Liver (tissue), 8 donors: ENCODE measurements at regions not wholly inside any gene's neighbourhood (a gene's known extent, or its start where the extent isn't known, plus 50 kb on each side); places are given as distances from the start of the nearest gene placed in this dataset.
"Not testable (repeated sequence)": the region's sequence is repeated elsewhere in the genome, so short reads cannot be mapped to it uniquely, and the experiment has no call there.

Experiments
- DNase-seq: peaks from one replicate; pipeline ENCODE4 v3.0.0-alpha.2; 2017; ENCODE audit warnings: low spot score
- H3K27ac ChIP-seq, 2 donors: one replicate each; pipeline ENCODE4 v1.7.0; 2013; ENCODE audit warnings: inconsistent platforms in 2 of 2, low read length in 2 of 2, control low read depth in 1 of 2, low read depth in 1 of 2, mild to moderate bottlenecking in 1 of 2
- H3K27me3 ChIP-seq, 4 donors: one replicate each; pipeline versions ENCODE4 v1.6.1 to v1.7.0; 2013; ENCODE audit warnings: low read length in 3 of 4, inconsistent platforms in 1 of 4, mild to moderate bottlenecking in 1 of 4, moderate library complexity in 1 of 4; ENCODE audit not compliant: control insufficient read depth in 4 of 4, insufficient read depth in 4 of 4
- H3K36me3 ChIP-seq, 4 donors: one replicate each; pipeline versions ENCODE4 v1.6.1 to v1.7.0; 2013; ENCODE audit warnings: low read length in 3 of 4, mild to moderate bottlenecking in 3 of 4, low read depth in 1 of 4, moderate library complexity in 1 of 4; ENCODE audit not compliant: control insufficient read depth in 4 of 4, insufficient read depth in 3 of 4
- H3K4me1 ChIP-seq, 4 donors: one replicate each; pipeline versions ENCODE4 v1.6.1 to v1.7.0; 2013; ENCODE audit warnings: low read length in 3 of 4, mild to moderate bottlenecking in 3 of 4, moderate library complexity in 1 of 4; ENCODE audit not compliant: control insufficient read depth in 4 of 4, insufficient read depth in 4 of 4
- H3K4me3 ChIP-seq, 3 donors: one replicate each; pipeline versions ENCODE4 v1.6.1 to v1.7.0; 2013; ENCODE audit warnings: low read length in 3 of 3, control low read depth in 1 of 3, low read depth in 1 of 3, mild to moderate bottlenecking in 1 of 3
- H3K9ac ChIP-seq, 2 donors: one replicate each; pipeline ENCODE4 v1.7.0; 2013; ENCODE audit warnings: low read length in 2 of 2, mild to moderate bottlenecking in 2 of 2, moderate library complexity in 2 of 2, control low read depth in 1 of 2, low read depth in 1 of 2
- H3K9me3 ChIP-seq, 4 donors: one replicate each; pipeline versions ENCODE4 v1.6.1 to v1.7.0; 2013; ENCODE audit warnings: low read length in 3 of 4; ENCODE audit not compliant: control insufficient read depth in 4 of 4
- CTCF ChIP-seq: fragments of 150-350 bp; IDR thresholded peaks from 2 replicates; pipeline ENCODE4 v1.5.1; 2017; ENCODE audit warnings: improper control_type of control experiment, low read depth, low read length; ENCODE audit not compliant: missing input control
- FOXA2 ChIP-seq: IDR thresholded peaks from 2 replicates; pipeline ENCODE4 v1.6.1; 2016; ENCODE audit warnings: antibody characterized with exemption
- HNF4A ChIP-seq, 2 donors: conservative IDR thresholded peaks; 2 replicates each; pipeline ENCODE4 v1.6.1; 2016; ENCODE audit warnings: antibody characterized with exemption in 2 of 2, mild to moderate bottlenecking in 2 of 2
- HNF4G ChIP-seq: IDR thresholded peaks from 2 replicates; pipeline ENCODE4 v1.6.1; 2016; ENCODE audit warnings: antibody characterized with exemption
- NR2F2 ChIP-seq: IDR thresholded peaks from 2 replicates; pipeline ENCODE4 v1.6.1; 2016; ENCODE audit warnings: antibody characterized with exemption
- SP1 ChIP-seq: IDR thresholded peaks from 2 replicates; pipeline ENCODE4 v1.6.1; 2018; ENCODE audit warnings: antibody characterized with exemption, mild to moderate bottlenecking
- WGBS: extraction: QIAGEN DNeasy Blood & Tissue Kit; methylation state at CpG from one replicate; pipeline ENCODE4 v1.1.7; 2013; 5-methylcytosine and 5-hydroxymethylcytosine counted together
- TF ChIP-seq, protein P1 (sequence below): IDR thresholded peaks from 2 replicates; pipeline ENCODE4 v1.6.1; 2016; ENCODE audit warnings: antibody characterized with exemption
- donor health status: healthy.
- donor health status: healthy.
- donor health status: healthy.
- donor health status: healthy.
- donor health status: healthy.

DNA sequence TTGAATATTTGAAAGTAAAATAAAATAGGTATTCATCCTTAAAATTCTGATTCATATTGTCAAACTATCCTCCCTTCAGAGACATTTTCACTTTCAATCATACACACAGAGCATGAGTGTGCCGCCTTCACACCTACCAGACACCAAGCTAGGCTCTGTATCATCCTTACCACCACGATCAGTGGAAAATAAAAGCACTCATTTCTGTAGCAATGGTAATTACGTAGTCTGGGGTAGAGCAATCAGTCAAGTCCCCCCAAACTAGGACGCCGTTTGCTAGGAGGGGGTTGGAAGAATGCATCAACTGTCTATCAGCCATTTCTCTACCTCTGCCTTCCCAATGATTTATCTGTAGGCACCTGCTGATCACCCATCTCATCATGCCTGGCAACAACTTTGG lies 84.6 kb upstream of the GRIN2A start:
- WGBS, result 91% methylated on average over 5 of the region's 5 CpGs
- no peak overlapping the region for H3K9ac ChIP-seq
- TF ChIP-seq, protein P1, sequence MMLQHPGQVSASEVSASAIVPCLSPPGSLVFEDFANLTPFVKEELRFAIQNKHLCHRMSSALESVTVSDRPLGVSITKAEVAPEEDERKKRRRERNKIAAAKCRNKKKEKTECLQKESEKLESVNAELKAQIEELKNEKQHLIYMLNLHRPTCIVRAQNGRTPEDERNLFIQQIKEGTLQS, result no peak
- TF ChIP-seq HNF4G (no peak), CTCF (no peak), FOXA2 (no peak)
- H3K36me3 ChIP-seq, result no peaks in the 10 kb centered on the region
- no peak overlapping the region for H3K27ac ChIP-seq
- DNase-seq, result no peak
- H3K9me3 ChIP-seq, result no peaks in the 10 kb centered on the region
- no peak overlapping the region for H3K4me3 ChIP-seq
- peaks cover 2 to 26% (median 8%) of the 10 kb centered on the region in 4 donors for H3K4me1 ChIP-seq
- no peaks in the 10 kb centered on the region for H3K27me3 ChIP-seq

- no peaks in the 10 kb centered on the region for H3K27me3 ChIP-seq
- peaks cover 0 to 11% (median 6%) of the 10 kb centered on the region in 4 donors for H3K4me1 ChIP-seq
- no peak overlapping the region for H3K4me3 ChIP-seq
- H3K27ac ChIP-seq, result no peak overlapping the region
- H3K9ac ChIP-seq, result no peak overlapping the region
- TF ChIP-seq HNF4G (peak; percentile 17), NR2F2 (no peak), SP1 (no peak), HNF4A (conservative IDR thresholded peaks at IDR 0.05) (peak in 1 of 2 donors; percentile 58)
- no peaks in the 10 kb centered on the region for H3K9me3 ChIP-seq
- 88% methylated on average over 1 of the region's 1 CpG for WGBS
- DNase-seq, result no peak
- no peaks in the 10 kb centered on the region for H3K36me3 ChIP-seq
Observed at GRCh38 chr16:10269632-10270031, 87.4 kb upstream of the GRIN2A start.

DNA sequence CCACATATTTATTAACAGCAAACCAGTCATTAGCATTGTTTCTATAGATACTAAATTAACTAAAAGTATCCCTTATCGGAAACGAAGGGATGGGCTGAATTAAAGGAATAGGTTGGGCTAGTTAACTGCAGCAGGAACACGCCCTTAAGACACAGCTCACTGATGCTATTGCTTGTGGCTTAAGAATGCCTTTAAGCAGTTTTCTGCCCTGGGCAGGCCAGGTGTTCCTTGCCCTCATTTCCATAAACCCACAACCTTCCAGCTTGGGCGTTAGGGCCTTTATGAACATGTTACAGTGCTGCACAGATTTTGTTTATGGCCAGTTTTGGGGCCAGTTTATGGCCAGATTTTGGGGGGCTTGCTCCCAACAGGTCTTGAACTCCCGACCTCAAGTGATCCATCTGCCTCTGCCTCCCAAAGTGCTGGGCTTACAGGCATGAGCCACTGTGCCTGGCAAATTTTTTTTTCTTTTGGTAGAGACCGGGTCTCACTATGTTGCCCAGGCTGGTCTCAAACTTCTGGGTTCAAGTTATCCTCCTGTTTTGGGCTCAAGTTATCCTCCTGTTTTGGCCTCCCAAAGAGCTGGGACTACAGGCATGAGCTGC lies 90.1 kb upstream of the GRIN2A start:
- not testable (repeated sequence) for H3K4me1 ChIP-seq, H3K9ac ChIP-seq, H3K36me3 ChIP-seq, H3K27me3 ChIP-seq, H3K4me3 ChIP-seq, H3K27ac ChIP-seq, H3K9me3 ChIP-seq, DNase-seq
- 96% methylated on average over 6 of the region's 6 CpGs for WGBS

DNA sequence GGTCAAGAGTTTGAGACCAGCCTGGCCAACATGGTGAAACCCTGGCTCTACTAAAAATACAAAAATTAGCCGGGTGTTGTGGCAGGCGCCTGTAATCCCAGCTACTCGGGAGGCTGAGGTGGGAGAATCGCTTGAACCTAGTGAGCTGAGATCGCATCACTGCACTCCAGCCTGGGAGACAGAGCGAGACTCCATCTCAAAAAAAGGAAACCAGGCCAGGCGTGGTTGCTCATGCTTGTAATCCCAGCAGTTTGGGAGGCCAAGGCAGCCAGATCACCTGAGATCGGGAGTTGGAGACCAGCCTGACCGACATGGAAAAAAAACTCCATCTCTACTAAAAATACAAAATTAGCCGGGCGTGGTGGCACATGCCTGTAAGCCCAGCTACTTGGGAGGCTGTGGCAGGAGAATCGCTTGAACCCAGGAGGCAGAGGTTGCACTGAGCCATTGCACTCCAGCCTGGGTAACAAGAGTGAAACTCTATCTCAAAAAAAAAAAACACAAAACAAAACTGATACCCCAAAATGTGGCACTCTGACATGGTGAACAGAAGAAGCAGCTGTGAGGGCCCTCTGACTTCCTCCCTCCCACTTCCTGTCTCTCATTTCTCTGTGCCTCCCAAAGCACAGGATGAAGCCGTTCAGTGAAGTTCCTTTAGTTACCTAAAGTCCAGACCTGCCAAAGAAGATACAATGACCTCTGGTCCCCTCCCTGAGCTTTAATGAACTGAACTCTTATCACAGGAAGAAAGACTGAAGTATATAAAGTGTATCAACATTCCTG lies 93.2 kb upstream of the GRIN2A start:
- DNase-seq, H3K4me3 ChIP-seq, H3K4me1 ChIP-seq, H3K27me3 ChIP-seq, H3K9me3 ChIP-seq, H3K9ac ChIP-seq, H3K36me3 ChIP-seq, H3K27ac ChIP-seq: not testable (repeated sequence)
- 90% methylated on average over 13 of the region's 13 CpGs for WGBS
